ENCODE measurements at regions not wholly inside any gene's neighbourhood (a gene's known extent, or its start where the extent isn't known, plus 50 kb on each side); places are given as distances from the start of the nearest gene placed in this dataset.

DNA sequence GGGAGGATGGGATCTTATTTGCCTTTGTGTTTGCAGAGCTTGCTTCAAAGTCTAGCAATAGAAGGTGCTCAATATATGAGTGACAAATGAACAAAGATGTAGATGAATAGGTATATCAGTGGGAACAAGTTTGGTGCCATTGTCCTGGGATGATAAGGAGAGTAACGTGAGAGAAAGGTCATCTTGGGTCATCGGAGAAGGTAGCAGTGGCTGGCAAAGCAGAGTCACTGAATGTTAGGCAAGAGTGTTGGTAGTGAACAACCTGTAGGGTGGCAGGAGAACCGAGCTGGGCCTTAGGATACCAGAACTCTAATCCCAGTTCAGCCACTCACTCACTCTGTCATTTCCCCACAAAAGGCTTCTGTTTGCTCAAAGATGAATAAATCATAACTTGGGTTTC, 87.2 kb downstream of the CCDC71L start:
- H3K27ac ChIP-seq = no peak overlapping the region
- DNase-seq = no peak
- intact Hi-C loops (cut with DNase I) = no loop called here
- 67 to 69% methylated on average over 3 of the region's 3 CpGs for WGBS, 2 donors
- H3K4me1 ChIP-seq = peaks cover 6% of the 10 kb centered on the region
- no peak for TF ChIP-seq POLR2A (IDR thresholded peaks at IDR 0.05)
- TF ChIP-seq, protein P1, sequence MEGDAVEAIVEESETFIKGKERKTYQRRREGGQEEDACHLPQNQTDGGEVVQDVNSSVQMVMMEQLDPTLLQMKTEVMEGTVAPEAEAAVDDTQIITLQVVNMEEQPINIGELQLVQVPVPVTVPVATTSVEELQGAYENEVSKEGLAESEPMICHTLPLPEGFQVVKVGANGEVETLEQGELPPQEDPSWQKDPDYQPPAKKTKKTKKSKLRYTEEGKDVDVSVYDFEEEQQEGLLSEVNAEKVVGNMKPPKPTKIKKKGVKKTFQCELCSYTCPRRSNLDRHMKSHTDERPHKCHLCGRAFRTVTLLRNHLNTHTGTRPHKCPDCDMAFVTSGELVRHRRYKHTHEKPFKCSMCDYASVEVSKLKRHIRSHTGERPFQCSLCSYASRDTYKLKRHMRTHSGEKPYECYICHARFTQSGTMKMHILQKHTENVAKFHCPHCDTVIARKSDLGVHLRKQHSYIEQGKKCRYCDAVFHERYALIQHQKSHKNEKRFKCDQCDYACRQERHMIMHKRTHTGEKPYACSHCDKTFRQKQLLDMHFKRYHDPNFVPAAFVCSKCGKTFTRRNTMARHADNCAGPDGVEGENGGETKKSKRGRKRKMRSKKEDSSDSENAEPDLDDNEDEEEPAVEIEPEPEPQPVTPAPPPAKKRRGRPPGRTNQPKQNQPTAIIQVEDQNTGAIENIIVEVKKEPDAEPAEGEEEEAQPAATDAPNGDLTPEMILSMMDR (IDR thresholded peaks at IDR 0.05) = no peak
- no peaks in the 10 kb centered on the region for H3K27me3 ChIP-seq
- H3K4me3 ChIP-seq = no peak overlapping the region
- H3K36me3 ChIP-seq (replicated peaks in 1 of 2; ENCODE audit: insufficient read depth in 1 of 2, low read depth in 2 of 2) = no peaks in the 10 kb centered on the region
- H3K9me3 ChIP-seq = no peaks in the 10 kb centered on the region
- ATAC-seq = no peak

DNA sequence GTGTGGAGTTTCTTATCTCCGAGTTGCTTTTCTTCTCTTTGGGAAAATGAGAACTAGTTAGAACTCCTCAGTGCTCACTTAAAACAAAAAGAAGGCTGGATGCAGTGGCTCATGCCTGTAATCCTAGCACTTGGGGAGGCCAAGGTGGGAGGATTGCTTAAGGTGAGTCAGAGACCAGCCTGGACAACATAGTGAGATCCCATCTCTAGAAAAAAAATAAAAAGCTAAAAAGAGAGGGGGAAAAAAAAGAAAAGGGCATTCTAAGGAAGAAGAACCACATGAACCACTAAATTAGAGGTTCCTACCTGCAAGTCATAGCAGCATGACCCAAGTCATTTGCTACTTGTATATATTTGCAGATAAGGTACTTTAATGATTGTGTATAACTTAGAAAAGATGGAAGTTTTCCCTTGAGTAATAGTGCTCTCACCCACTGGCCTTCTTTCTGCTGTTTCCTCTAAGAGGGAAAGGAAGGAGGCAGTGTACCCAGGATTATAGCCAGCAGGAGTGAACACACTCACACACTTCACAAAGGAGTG, 87.8 kb downstream of the CCDC71L start:
- H3K9me3 ChIP-seq = no peaks in the 10 kb centered on the region
- 81 to 88% methylated on average over 1 of the region's 1 CpG for WGBS, 2 donors
- no peaks in the 10 kb centered on the region for H3K36me3 ChIP-seq (replicated peaks in 1 of 2; ENCODE audit: insufficient read depth in 1 of 2, low read depth in 2 of 2)
- ATAC-seq (no peak), DNase-seq (no peak)
- peaks cover 11% of the 10 kb centered on the region for H3K4me1 ChIP-seq
- TF ChIP-seq, protein P1 (IDR thresholded peaks at IDR 0.05) = no peak
- no peak for TF ChIP-seq POLR2A (IDR thresholded peaks at IDR 0.05)
- no peak overlapping the region for H3K4me3 ChIP-seq
- no peaks in the 10 kb centered on the region for H3K27me3 ChIP-seq
- no peak overlapping the region for H3K27ac ChIP-seq
- intact Hi-C loops (cut with DNase I) = no loop called here

DNA sequence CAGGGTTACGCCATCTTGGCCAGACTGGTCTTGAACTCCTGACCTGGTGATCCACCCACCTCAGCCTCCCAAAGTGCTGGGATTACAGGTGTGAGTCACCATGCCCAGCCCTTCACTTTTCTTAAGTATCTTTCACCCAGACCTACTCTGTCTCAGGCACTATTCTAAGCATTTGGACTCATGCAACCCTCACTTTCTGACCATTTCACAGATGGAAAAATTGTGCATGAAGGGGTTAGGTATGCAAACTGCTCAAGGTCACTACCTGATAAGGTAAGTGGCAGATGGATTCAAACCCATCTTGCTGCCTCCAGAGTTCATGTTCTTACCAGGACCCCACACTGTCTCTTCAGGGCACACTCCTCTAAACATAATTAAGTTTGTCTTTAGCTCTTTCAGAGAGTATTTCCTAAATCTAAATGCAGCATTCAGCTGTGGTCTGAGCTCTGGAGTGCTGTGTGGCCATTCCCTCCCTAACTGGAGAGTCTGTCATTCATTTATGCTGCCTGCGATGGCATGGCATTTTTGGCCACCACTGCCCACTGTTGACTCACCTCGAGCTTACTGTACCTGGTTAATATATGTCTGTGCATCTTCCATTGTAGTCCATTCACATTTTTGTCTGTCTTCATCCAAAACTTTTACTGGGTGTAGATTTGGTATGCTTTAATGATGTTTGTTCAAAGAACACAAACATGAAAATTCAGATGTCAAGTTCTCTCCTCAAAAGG, 88.4 kb downstream of the CCDC71L start:
- Histone ChIP-seq H3K9me3 (no peaks in the 10 kb centered on the region), H3K27ac (no peak overlapping the region), H3K4me1 (peaks cover 11% of the 10 kb centered on the region), H3K4me3 (no peak overlapping the region), H3K36me3 (replicated peaks in 1 of 2; ENCODE audit: insufficient read depth in 1 of 2, low read depth in 2 of 2) (no peaks in the 10 kb centered on the region), H3K27me3 (no peaks in the 10 kb centered on the region)
- intact Hi-C loops (cut with DNase I) = no loop called here
- DNase-seq (no peak), ATAC-seq (no peak)
- WGBS, 2 donors = 70 to 77% methylated on average over 3 of the region's 3 CpGs
- TF ChIP-seq, protein P1 (IDR thresholded peaks at IDR 0.05) = no peak
- no peak for TF ChIP-seq POLR2A (IDR thresholded peaks at IDR 0.05)

DNA sequence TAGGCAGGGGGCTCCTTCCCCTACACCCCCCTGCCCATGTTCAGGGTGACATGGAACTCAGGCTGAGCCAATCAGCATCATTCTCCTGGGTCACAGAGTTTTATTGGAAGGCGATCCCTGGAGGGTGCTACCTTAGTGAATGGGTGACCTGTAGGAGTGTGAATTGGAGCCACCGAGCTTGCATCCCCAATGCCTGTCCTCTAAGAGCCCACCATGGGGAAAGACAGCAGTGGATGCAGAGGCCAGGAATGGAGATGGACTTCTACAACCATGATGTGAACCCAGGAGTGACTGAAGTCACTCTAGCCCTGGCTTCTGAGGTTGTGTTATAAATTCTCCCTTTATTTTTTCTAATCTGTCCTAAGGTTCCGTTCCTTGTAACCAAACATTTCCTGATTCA, 89.4 kb downstream of the CCDC71L start:
- no peaks in the 10 kb centered on the region for H3K27me3 ChIP-seq
- intact Hi-C loops (cut with DNase I) = no loop called here

More for the DNA sequence above, 89.4 kb downstream of the CCDC71L start:
- no peaks in the 10 kb centered on the region for H3K36me3 ChIP-seq (replicated peaks in 1 of 2; ENCODE audit: insufficient read depth in 1 of 2, low read depth in 2 of 2)
- DNase-seq (no peak), ATAC-seq (no peak)
- no peaks in the 10 kb centered on the region for H3K9me3 ChIP-seq
- no peak overlapping the region for H3K4me3 ChIP-seq
- peaks cover 11% of the 10 kb centered on the region for H3K4me1 ChIP-seq
- 79 to 91% methylated on average over 2 to 3 of the region's 3 CpGs for WGBS, 2 donors
- TF ChIP-seq, protein P1 (IDR thresholded peaks at IDR 0.05) = no peak
- TF ChIP-seq POLR2A (IDR thresholded peaks at IDR 0.05) = no peak
- no peak overlapping the region for H3K27ac ChIP-seq

Data from body of pancreas (tissue), 4 donors.